GM18858 (cell line): ENCODE measurements at regions not wholly inside any gene's neighbourhood (a gene's known extent, or its start where the extent isn't known, plus 50 kb on each side); places are given as distances from the start of the nearest gene placed in this dataset.

ENCODE experiments used
- ATAC-seq: cut with Tn5 transposase; IDR thresholded peaks from one replicate; pipeline ENCODE4 v1.9.1; 2021; ENCODE audit not compliant: unreplicated experiment

GRCh38 chr1:184141361-184141880, 89.9 kb downstream of the TSEN15 start:
- no peak for ATAC-seq

DNA sequence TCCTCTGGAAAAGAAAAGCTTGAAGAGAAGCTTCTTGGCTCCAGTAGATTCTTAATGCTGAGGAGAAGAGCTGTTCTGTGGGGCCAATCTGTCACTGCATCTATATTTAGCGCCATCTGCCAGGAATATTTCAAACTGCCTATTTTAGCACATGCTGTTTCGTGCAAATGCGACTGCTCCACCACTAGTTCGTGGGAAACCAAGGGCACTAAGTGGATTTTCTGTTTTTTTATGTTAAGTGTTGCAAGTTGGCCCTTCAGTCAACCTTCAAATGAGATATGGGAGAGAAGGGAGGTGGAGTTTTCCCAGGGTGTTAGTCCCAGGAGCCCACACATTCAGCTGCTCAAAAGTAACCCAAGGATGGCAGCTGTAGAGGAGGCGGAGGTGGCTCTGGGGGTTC, 91.9 kb downstream of the TSEN15 start:
- ATAC-seq: no peak

- no peak for ATAC-seq
These were observed 93.6 kb downstream of the TSEN15 start for GRCh38 chr1:184145083-184145482.

- no peak for ATAC-seq
These were observed 94.7 kb downstream of the TSEN15 start for GRCh38 chr1:184146202-184146601.

DNA sequence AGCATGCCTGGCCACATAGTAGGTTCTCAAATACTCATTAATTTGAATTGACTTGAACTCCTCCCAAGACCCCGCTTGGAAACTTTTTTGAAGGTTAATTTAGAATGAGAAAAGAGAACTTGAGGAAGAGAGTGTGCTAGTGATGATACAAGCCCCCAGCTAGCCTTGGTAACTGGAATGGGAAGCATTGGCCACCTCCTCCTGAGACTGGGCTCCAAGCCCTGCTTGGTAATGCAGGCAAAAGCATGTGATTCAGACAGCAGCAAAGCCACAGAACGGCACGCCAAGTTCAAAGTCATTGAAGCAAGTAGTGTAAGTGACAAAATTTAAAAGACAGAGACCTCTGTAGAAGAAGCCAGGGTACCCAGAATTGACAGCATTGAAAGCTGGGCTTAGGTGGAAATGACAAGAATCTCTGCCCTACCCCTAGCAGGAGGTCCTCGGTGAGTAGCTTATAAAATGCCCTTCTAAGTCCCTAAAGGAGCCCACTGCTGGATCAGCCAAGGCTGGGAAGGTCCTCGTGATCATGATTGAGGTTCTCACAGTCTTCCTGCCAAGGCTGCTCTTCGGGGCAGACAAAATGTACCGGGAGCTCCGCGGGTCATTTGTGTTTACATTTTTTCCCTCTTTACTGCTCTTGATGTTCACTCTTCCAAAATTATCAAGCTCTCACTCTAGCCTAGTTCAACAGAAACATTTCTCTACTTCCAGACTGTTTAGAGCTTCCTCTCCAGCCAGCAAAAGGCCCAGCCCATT, 99.4 kb downstream of the TSEN15 start:
- ATAC-seq: no peak

GRCh38 chr1:184152434-184152898, 100.9 kb downstream of the TSEN15 start:
- ATAC-seq: no peak

- ATAC-seq: no peak
These were observed 101.4 kb downstream of the TSEN15 start for GRCh38 chr1:184152974-184153373.

DNA sequence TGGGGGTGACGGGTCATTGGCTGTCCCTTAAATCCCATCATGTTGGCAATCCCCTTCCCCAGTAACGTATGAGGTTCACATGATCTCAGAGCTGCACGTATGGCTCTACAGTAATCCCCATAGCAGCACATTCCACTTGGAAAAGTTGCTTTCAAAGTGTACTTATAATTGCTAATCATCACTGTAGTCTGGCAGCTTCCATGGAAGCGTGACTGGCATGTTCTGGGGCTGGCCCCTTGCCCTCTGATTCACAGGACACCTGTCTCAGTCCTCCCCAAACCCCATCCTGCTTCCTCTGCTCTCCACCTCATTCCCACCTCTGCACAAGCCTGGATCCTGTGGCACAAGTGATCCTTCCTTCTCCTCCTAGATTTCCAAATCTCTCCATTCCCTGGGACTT, 102.2 kb downstream of the TSEN15 start:
- no peak for ATAC-seq

DNA sequence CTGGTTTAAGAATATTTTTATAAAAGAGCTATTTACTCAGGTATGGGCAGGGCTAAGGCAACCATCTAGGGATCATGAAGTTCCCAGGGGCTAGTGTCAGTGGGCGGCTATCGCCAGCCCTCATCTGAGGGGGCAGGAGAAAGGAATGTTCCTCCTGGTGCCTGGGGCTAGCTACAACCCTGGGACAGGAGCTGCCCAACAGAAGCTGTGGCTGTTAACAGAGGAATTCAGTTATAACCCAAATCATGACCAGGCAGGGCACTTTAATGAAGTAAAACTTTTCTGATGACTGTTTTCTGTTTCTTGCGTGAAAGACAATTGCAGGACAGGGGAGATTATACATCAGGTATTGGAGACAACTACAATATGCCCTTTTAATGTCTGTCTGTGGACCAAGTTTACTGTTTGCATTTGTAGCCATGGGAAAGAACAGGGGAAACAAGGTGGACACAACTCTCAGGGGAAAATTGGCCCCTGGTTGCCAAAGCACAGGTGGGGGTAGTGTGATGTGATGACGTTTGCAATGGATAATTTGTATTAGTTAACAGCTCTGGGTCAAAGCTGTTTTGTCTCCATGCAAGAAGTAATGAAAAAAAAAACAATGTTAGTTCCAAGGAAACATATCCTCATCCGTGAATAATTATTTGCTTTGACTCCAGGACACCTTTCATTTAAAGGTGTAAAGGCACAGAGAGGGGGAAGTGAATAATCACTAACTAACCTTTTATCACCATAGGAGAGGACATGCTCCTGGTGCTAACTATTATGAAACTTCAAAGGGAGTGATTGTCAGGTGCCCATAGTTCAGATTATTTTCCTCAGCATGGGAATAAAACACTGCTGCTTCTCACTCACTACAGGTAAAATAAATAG, 105.2 kb downstream of the TSEN15 start:
- no peak for ATAC-seq

- ATAC-seq: no peak
These were observed 105.8 kb downstream of the TSEN15 start for GRCh38 chr1:184157394-184157742.

DNA sequence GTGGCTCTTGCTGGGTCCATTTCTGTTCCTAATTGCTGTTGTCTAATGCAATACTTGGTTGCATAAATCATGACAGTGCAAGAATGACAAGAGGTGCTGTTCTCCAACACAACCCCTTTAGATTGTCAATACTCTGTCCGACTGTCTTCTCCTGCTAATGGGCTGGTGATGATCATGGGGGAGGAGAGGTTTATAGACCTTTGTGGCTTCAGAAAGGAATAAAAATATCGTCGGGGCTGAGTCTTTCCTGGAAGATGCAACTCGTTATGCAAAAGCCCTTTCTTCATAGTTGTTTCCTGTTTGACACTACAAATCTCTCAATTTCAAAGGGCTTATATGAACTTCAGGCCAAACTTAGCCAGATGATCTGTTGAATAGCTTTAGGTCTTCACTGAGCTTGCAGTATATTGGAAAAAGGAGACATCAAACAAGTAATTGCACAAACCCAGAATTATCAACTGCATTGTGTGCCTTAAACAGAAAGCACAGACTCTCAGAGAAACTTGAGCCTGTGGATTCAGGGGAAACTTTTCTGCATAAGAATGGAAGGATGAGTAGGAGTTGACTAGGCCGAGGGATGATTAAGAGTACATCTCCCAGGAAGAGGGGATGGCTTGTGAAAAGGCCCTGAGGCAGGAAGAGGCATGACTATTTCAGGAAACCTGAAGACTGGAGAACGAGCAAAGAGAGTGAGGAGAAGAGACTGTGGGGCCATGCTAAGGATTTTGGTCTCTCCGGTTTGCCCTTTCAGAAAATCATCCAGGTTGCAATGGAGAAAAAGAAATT, 107.6 kb downstream of the TSEN15 start:
- ATAC-seq: no peak

GRCh38 chr1:184160236-184160635, 108.7 kb downstream of the TSEN15 start:
- ATAC-seq: no peak

- ATAC-seq: no peak
These were observed 109.7 kb downstream of the TSEN15 start for GRCh38 chr1:184161071-184161698.

GRCh38 chr1:184162281-184162680, 110.8 kb downstream of the TSEN15 start:
- no peak for ATAC-seq

- ATAC-seq: peak; percentile 87
These were observed 112.3 kb downstream of the TSEN15 start for GRCh38 chr1:184163674-184164465.

- no peak for ATAC-seq
These were observed 113.0 kb downstream of the TSEN15 start for GRCh38 chr1:184164536-184164935.

DNA sequence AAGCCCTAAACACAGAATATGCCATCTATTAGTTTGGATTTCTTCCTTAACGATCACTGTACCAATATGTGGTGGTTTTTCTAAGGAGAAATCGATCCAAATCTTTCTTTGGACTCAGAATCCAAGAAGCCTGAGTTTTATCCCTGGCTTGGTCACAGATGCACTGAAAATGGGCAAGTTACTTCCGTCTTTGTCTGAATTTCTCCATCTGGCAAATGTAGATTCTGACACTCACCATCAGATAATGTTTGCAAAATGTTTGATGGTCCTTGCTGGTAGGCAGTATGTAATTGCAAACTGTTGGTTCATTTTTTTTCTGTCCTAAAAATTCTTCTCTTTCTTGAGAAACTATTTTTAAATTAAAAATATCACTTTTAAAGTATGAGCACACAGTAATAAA, 115.0 kb downstream of the TSEN15 start:
- ATAC-seq: no peak

- no peak for ATAC-seq
These were observed 115.8 kb downstream of the TSEN15 start for GRCh38 chr1:184167352-184167751.

DNA sequence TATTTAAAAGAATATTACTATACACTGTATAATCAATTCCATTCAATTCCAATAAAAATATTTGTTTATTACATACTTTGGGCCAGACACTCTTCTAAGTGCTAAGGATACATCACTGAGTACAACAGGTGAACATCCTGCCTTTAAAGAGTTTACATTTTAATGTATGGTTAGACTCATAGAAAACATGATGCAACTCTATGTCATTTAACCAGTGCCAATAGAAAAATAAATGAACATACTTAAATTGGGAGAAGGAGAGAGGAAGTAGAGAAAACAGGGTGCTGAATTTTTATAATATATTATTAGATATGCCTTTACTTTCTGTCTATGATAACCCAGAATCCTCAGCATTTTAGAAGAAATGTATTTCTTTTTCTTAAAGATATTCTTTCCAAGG, 119.2 kb downstream of the TSEN15 start:
- no peak for ATAC-seq

DNA sequence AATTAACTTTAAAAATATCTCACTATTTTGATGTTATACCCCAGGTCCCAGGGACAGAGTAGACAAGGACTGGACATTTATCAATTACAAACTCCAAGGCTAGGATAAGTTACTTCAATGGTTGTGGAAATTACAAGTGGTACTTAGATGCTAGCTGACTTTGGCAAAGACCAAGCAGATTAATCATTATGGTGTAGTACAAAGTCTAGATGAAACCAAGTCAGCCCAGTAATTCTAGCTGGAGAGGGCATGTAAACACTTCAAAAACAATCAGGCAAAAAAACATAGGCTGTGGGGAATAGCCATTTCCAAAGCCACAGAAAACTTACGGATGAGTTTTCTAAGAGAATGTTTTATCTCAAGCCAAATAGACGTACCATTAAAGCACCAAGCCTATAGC, 124.5 kb downstream of the TSEN15 start:
- no peak for ATAC-seq
